Stomach (tissue), 8 donors: ENCODE measurements at regions not wholly inside any gene's neighbourhood (a gene's known extent, or its start where the extent isn't known, plus 50 kb on each side); places are given as distances from the start of the nearest gene placed in this dataset.
"Not testable (repeated sequence)": the region's sequence is repeated elsewhere in the genome, so short reads cannot be mapped to it uniquely, and the experiment has no call there.

Experiments
- DNase-seq, 2 donors: peaks; one replicate each; pipeline versions ENCODE4 v3.0.0 to v3.0.0-alpha.2; 2013 to 2019
- H3K27ac ChIP-seq, 5 donors: fragments of 200-600 bp in 4 of 5; sonication (generic) in 4 of 5; one replicate each; pipeline ENCODE4 v1.5.1; 2013 to 2019; ENCODE audit warnings: mild to moderate bottlenecking in 1 of 5, moderate library complexity in 1 of 5
- H3K27me3 ChIP-seq, 3 donors: fragments of 200-600 bp; sonication (generic); one replicate each; pipeline ENCODE4 v1.5.1; 2017 to 2019; ENCODE audit warnings: mixed run types in 1 of 3
- H3K36me3 ChIP-seq, 4 donors: fragments of 200-600 bp; sonication (generic); 1 replicate in 3 of 4; 2 replicates in 1 of 4; pipeline ENCODE4 v1.5.1; 2016 to 2019
- H3K4me1 ChIP-seq, 4 donors: fragments of 200-600 bp; sonication (generic); one replicate each; pipeline ENCODE4 v1.5.1; 2016 to 2019
- H3K4me3 ChIP-seq, 4 donors: fragments of 200-600 bp; sonication (generic) in 3 of 4; one replicate each; pipeline ENCODE4 v1.5.1; 2016 to 2019; ENCODE audit warnings: mild to moderate bottlenecking in 1 of 4
- H3K9me3 ChIP-seq, 4 donors: fragments of 200-600 bp; sonication (generic); one replicate each; pipeline ENCODE4 v1.5.1; 2016 to 2019
- EP300 ChIP-seq: sonication (generic); formaldehyde crosslinking; IDR thresholded peaks from one replicate; pipeline ENCODE4 v1.6.1; 2017; ENCODE audit warnings: antibody characterized with exemption
- POLR2A ChIP-seq, 4 donors: fragments of 450-650 bp; IDR thresholded peaks; one replicate each; pipeline ENCODE4 v1.6.1; 2016; ENCODE audit warnings: antibody characterized with exemption in 4 of 4, control low read depth in 2 of 4, mild to moderate bottlenecking in 1 of 4, moderate library complexity in 1 of 4
- POLR2AphosphoS5 ChIP-seq, 3 donors: sonication (generic); formaldehyde crosslinking; IDR thresholded peaks; one replicate each; pipeline ENCODE4 v1.6.1; 2016; ENCODE audit warnings: antibody characterized with exemption in 3 of 3
- WGBS, 5 donors: extraction: QIAGEN DNeasy Blood & Tissue Kit in 3 of 5; methylation state at CpG; one replicate each; pipeline versions ENCODE4 v1.1.5 to v1.1.7; 2013 to 2018; 5-methylcytosine and 5-hydroxymethylcytosine counted together
- intact Hi-C: fragments of 100-400 bp; cut with DNase I; formaldehyde crosslinking; loops from one replicate; pipeline ENCODE4 v1.15.1; 2023; ENCODE audit warnings: low total_unique reads
- TF ChIP-seq, protein P1 (sequence below), 7 experiments: fragments of 450-650 bp in 4 of 7; fragments of 200-600 bp in 3 of 7; sonication (generic) in 3 of 7; IDR thresholded peaks; one replicate each; pipeline ENCODE4 v1.5.1; 2016 to 2019; ENCODE audit warnings: antibody characterized with exemption in 7 of 7, control low read depth in 2 of 7, mild to moderate bottlenecking in 1 of 7
- donor health status: healthy with polysubstance abuse.
- donor health status: Bipolar disorder and iron deficiency.
- donor health status: healthy.

DNA sequence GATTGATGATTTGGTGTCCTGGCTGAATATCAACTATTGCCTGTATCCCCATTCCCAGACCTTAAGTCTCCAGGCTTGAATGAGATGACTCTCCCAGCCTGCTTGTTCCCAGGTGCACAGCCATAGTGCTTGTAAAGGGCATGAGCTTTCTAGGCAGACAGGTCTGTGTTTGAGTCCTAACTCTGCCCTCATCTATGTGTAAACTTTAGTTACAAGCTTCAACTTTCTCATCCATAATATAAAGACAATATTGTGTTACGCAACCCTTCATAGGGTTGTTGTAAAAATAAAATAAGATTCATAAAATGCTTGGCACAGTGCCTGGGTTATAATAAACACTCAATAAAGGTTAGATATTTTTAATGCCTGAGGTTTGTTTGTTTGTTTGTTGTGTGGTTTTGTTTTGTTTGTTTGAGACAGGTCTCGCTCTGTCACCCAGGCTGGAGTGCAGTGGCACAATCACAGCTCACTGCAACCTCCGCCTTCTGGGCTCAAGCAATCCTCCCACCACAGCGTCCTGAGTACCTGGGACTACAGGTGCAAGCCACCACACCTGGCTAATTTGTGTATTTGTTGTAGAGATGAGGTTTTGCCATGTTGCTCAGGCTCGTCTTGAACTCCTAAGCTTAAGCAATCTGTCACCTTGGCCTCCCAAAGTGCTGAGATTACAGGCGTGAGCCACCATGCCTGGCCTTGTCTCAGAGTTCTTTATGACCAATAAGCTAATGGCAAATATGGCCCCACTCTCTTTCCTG, 89.4 kb upstream of the MAPRE2 start:
- H3K36me3 ChIP-seq = no peaks in the 10 kb centered on the region
- no peak overlapping the region for H3K4me3 ChIP-seq
- intact Hi-C loops = no loop called here
- H3K4me1 ChIP-seq = peaks cover 1 to 24% (median 14%) of the 10 kb centered on the region in 4 donors
- no peak overlapping the region for H3K27ac ChIP-seq
- WGBS, 5 donors = 85 to 94% (median 87%) methylated on average over 6 of the region's 6 CpGs
- TF ChIP-seq EP300 (no peak), POLR2AphosphoS5 (IDR thresholded peaks at IDR 0.05) (no peak), POLR2A (IDR thresholded peaks at IDR 0.05) (no peak)
- TF ChIP-seq, protein P1, sequence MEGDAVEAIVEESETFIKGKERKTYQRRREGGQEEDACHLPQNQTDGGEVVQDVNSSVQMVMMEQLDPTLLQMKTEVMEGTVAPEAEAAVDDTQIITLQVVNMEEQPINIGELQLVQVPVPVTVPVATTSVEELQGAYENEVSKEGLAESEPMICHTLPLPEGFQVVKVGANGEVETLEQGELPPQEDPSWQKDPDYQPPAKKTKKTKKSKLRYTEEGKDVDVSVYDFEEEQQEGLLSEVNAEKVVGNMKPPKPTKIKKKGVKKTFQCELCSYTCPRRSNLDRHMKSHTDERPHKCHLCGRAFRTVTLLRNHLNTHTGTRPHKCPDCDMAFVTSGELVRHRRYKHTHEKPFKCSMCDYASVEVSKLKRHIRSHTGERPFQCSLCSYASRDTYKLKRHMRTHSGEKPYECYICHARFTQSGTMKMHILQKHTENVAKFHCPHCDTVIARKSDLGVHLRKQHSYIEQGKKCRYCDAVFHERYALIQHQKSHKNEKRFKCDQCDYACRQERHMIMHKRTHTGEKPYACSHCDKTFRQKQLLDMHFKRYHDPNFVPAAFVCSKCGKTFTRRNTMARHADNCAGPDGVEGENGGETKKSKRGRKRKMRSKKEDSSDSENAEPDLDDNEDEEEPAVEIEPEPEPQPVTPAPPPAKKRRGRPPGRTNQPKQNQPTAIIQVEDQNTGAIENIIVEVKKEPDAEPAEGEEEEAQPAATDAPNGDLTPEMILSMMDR (IDR thresholded peaks at IDR 0.05) = no peak
- H3K9me3 ChIP-seq = no peaks in the 10 kb centered on the region
- H3K27me3 ChIP-seq = no peaks in the 10 kb centered on the region
- DNase-seq = no peak

DNA sequence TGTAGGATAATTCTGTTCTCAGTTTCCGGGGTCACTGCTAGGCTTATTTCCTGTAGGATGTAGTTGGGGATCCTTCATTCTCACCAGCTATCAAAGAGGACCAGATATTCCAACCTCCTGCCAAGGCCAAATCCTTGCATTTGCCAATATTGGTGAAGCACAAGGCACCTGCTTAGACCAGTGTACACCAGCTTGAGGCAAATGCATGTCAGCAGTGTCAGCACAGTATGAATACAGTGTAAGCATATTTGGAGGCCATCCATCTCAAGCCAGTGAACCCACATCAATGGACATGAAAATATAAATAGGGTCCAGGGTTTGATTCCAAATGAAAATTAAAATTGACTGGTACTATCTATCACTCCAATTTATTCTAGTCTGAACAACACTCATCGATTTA, 88.0 kb upstream of the MAPRE2 start:
- intact Hi-C loops = no loop called here
- DNase-seq = no peak
- Histone ChIP-seq H3K9me3 (no peaks in the 10 kb centered on the region), H3K4me3 (no peak overlapping the region), H3K36me3 (no peaks in the 10 kb centered on the region), H3K27me3 (no peaks in the 10 kb centered on the region), H3K4me1 (peaks cover 11 to 20% (median 13%) of the 10 kb centered on the region in 4 donors), H3K27ac (no peak overlapping the region)
- 86 to 94% (median 92%) methylated on average over 2 of the region's 2 CpGs for WGBS, 5 donors
- TF ChIP-seq POLR2AphosphoS5 (IDR thresholded peaks at IDR 0.05) = no peak
- TF ChIP-seq POLR2A (IDR thresholded peaks at IDR 0.05) = no peak
- TF ChIP-seq EP300 = no peak
- TF ChIP-seq, protein P1 (IDR thresholded peaks at IDR 0.05) = no peak

DNA sequence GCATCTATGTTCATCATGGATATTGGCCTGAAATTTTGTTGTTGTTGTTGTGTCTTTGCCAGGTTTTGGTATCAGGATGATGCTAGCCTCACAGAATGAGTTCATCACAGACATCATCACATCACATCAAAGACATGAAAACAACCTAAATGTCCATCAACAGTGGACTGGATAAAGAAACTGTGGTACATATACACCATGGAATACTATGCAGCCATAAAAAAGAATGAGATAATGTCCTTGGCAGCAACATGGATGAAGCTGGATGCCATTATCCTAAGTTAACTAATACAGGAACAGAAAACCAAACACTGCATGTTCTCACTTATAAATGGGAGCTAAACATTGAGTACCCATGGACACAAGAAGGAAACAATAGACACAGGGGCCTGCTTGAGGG, 85.7 kb upstream of the MAPRE2 start:
- intact Hi-C loops, DNase-seq, H3K36me3 ChIP-seq, H3K27ac ChIP-seq, H3K27me3 ChIP-seq, H3K4me3 ChIP-seq, H3K9me3 ChIP-seq: not testable (repeated sequence)
- peaks cover 11 to 16% (median 16%) of the 10 kb centered on the region in 4 donors for H3K4me1 ChIP-seq

DNA sequence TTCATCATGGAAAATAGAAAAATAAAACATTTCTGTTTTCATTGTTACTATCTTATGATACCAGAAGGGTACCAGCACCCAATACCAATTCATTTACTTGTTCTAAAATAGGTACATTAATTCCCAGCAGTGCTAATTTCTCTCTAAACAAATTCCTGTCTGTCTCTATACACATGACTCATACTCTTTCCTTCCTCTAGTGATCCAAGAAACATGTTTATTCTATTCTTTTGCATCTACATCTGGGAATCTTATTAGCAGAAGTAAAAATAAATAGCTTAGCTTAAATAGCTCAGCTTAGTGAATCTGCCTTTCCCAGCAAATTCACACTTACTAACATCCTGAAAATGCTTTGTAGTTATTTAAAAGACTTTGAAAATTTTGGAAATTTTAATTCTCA, 84.5 kb upstream of the MAPRE2 start:
- no peaks in the 10 kb centered on the region for H3K9me3 ChIP-seq
- intact Hi-C loops = no loop called here
- H3K36me3 ChIP-seq = no peaks in the 10 kb centered on the region
- TF ChIP-seq, protein P1 (IDR thresholded peaks at IDR 0.05) = no peak
- TF ChIP-seq EP300 (no peak), POLR2A (IDR thresholded peaks at IDR 0.05) (no peak), POLR2AphosphoS5 (IDR thresholded peaks at IDR 0.05) (no peak)
- DNase-seq = no peak
- no peaks in the 10 kb centered on the region for H3K27me3 ChIP-seq
- peaks cover 11 to 16% (median 16%) of the 10 kb centered on the region in 4 donors for H3K4me1 ChIP-seq
- no peak overlapping the region for H3K4me3 ChIP-seq
- peak overlapping the region in 1 of 5 donors; percentile 40 for H3K27ac ChIP-seq

DNA sequence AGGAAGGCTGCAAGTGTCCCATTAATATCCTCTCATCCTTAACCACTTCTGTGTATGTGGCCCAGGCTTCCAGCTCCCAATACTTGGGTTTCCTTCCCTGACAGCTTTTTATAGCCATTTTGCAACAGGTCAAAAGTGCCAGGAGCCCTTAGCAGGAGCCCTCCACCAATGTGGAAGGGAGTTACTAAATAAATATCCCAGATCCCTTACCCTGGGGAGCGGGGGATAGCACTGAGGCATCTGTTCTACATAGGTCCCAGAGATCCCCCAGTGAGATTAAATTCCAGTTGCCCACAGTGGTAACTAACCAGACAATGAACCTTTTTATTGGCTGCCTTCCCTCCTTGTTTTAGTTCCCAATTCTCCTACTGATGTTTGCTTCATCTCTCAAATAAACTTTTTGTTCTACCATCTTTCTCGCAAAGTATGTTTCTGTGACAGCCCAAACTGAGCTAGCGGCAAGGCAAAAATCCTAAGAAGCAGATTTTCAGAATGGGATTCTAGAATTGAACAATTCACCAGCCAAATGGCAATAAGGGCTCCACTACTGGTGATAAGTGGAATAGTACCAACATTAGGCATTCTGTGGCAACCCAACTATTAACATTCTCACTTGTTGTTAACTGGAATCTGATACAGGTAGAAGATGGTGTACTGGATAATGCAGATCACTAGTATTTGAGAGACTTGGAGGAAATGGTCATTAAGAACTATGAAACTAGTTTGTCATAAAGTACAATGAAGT, 83.9 kb upstream of the MAPRE2 start:
- 87 to 92% (median 88%) methylated on average over 3 of the region's 3 CpGs for WGBS, 5 donors
- H3K27ac ChIP-seq = peak overlapping the region in 2 of 5 donors; percentile 40 to 78
- H3K9me3 ChIP-seq = no peaks in the 10 kb centered on the region
- TF ChIP-seq, protein P1 (IDR thresholded peaks at IDR 0.05) = no peak
- DNase-seq = no peak
- intact Hi-C loops = no loop called here
- H3K4me3 ChIP-seq = no peak overlapping the region
- peaks cover 11 to 16% (median 16%) of the 10 kb centered on the region in 4 donors for H3K4me1 ChIP-seq
- no peaks in the 10 kb centered on the region for H3K27me3 ChIP-seq
- no peaks in the 10 kb centered on the region for H3K36me3 ChIP-seq
